Activated B cell treated with CpG ODN at 0.5 μM for 24 hours (primary cell): ENCODE measurements at regions not wholly inside any gene's neighbourhood (a gene's known extent, or its start where the extent isn't known, plus 50 kb on each side); places are given as distances from the start of the nearest gene placed in this dataset.

ENCODE experiments used
- ATAC-seq: fragments of 200-7000 bp; cut with Tn5 transposase; one replicate; pipeline ENCODE4 v1.10.0; 2021; ENCODE audit warnings: low read depth, mild to moderate bottlenecking, moderate library complexity
- CTCF ChIA-PET: fragments of 350-600 bp; sonication (Branson Sonifier 250); formaldehyde crosslinking; loops from one replicate; lab custom pipeline; 2021; ENCODE audit warnings: antibody characterized with exemption; lab: Charles Lee
- POLR2A ChIA-PET: fragments of 350-600 bp; sonication (Branson Sonifier 250); formaldehyde crosslinking; loops from one replicate; lab custom pipeline; 2021; ENCODE audit warnings: antibody characterized with exemption; lab: Charles Lee
- DNase-seq: peaks from one replicate; pipeline ENCODE4 v3.0.0; 2022
- H3K27ac Mint-ChIP-seq: one replicate; pipeline ENCODE4 v1.8.0; 2020; ENCODE audit warnings: mixed read lengths
- H3K27me3 Mint-ChIP-seq: one replicate; pipeline ENCODE4 v1.8.0; 2021; ENCODE audit warnings: mixed read lengths
- H3K36me3 Mint-ChIP-seq: one replicate; pipeline ENCODE4 v1.8.0; 2021; ENCODE audit warnings: low read depth, mixed read lengths
- H3K4me1 Mint-ChIP-seq: one replicate; pipeline ENCODE4 v1.8.0; 2021; ENCODE audit warnings: mixed read lengths
- H3K4me3 Mint-ChIP-seq: one replicate; pipeline ENCODE4 v1.8.0; 2020; ENCODE audit warnings: mild to moderate bottlenecking, mixed read lengths
- H3K9me3 Mint-ChIP-seq: one replicate; pipeline ENCODE4 v1.8.0; 2020; ENCODE audit warnings: mixed read lengths
- CTCF ChIP-seq: fragments of 200-600 bp; IDR thresholded peaks from one replicate; pipeline ENCODE4 v1.8.0; 2022; ENCODE audit warnings: antibody characterized with exemption, mild to moderate bottlenecking
- intact Hi-C: fragments of 100-400 bp; cut with micrococcal nuclease; formaldehyde crosslinking; loops from one replicate; pipeline ENCODE4 v1.15.1; 2024

- peaks cover 6% of the 10 kb centered on the region for H3K4me1 Mint-ChIP-seq
- H3K27ac Mint-ChIP-seq = no peak overlapping the region
- no peak for TF ChIP-seq CTCF
- ATAC-seq (no peak), DNase-seq (no peak)
- intact Hi-C loops = no loop called here
- peaks cover 4% of the 10 kb centered on the region for H3K27me3 Mint-ChIP-seq
- no peak overlapping the region for H3K4me3 Mint-ChIP-seq
- CTCF ChIA-PET = no interaction called here
- POLR2A ChIA-PET = interaction anchor here (0.5 to 0.7 kb wide), 2 partner anchors 23 to 55 kb away, joined by 4 to 8 read pairs; no protein-coding TSS in a partner anchor
- no peaks in the 10 kb centered on the region for H3K9me3 Mint-ChIP-seq
- no peaks in the 10 kb centered on the region for H3K36me3 Mint-ChIP-seq
Measured at GRCh38 chr6:6910734-6911295, 196.9 kb upstream of the RREB1 start.

GRCh38 chr6:6911391-6911790, 196.4 kb upstream of the RREB1 start:
- no peak for DNase-seq
- Mint-ChIP-seq H3K36me3 (no peaks in the 10 kb centered on the region), H3K9me3 (no peaks in the 10 kb centered on the region), H3K4me3 (no peak overlapping the region), H3K27ac (no peak overlapping the region), H3K27me3 (peaks cover 4% of the 10 kb centered on the region), H3K4me1 (peaks cover 11% of the 10 kb centered on the region)
- ChIA-PET POLR2A (interaction anchor here (0.5 kb wide), 1 partner anchor 23 kb away, joined by 4 read pairs; no protein-coding TSS in a partner anchor), CTCF (no interaction called here)
- intact Hi-C loops = no loop called here
- no peak for TF ChIP-seq CTCF
- no peak for ATAC-seq

DNA sequence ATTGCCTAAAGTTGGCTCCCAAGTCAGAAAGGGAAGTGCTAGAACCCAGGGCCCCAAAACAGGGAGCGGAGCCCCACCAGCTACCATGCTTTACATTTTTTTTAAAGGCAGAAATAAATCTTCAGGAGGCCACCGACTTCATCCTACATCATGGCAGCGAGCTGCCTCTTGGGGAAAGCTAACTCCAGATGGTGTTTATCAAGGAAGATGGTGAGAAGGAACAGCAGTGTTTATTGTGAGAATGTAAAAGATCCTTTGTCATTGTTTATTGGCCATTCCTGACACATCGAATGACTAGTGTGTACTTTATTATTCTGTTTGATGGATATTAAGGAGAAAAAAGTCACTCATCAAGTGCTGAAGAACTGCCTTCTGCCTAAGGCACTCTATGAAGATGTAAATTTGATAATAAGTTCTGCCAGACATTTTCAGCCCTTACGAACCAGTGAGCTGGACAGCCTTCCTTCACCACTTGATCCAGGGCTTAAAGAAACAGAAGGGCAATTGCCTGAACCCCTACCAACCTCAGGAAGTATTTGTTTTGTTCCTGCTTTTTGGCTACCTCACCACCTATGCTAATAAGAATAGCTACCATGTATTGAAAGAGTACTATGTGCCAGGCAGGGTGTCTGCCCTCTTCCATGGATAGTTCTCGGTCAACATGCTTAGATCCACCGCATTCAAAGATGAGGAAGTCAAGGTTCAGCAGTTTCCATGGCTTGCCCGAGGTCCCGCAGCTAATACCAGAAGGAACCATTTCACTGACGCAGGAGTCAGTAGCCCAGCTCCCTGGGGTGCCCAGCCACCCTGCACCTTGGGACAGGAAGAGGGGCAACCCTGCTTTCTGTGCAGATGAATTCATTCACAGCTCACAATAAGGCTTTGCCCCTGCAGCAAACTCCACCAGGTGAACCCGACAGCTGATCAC, 194.7 kb upstream of the RREB1 start:
- Mint-ChIP-seq H3K4me1 (peaks cover 11% of the 10 kb centered on the region), H3K27ac (no peak overlapping the region), H3K9me3 (no peaks in the 10 kb centered on the region), H3K36me3 (no peaks in the 10 kb centered on the region), H3K27me3 (peaks cover 4% of the 10 kb centered on the region), H3K4me3 (no peak overlapping the region)
- ChIA-PET CTCF (no interaction called here), POLR2A (no interaction called here)
- intact Hi-C loops = no loop called here
- TF ChIP-seq CTCF = no peak
- DNase-seq (no peak), ATAC-seq (no peak)

GRCh38 chr6:6915219-6915618, 192.5 kb upstream of the RREB1 start:
- CTCF ChIA-PET = no interaction called here
- intact Hi-C loops = no loop called here

More at GRCh38 chr6:6915219-6915618, 192.5 kb upstream of the RREB1 start:
- POLR2A ChIA-PET = no interaction called here
- no peak for TF ChIP-seq CTCF
- H3K36me3 Mint-ChIP-seq = no peaks in the 10 kb centered on the region
- DNase-seq = no peak
- H3K4me1 Mint-ChIP-seq = peaks cover 11% of the 10 kb centered on the region
- no peak overlapping the region for H3K4me3 Mint-ChIP-seq
- H3K9me3 Mint-ChIP-seq = no peaks in the 10 kb centered on the region
- no peak overlapping the region for H3K27ac Mint-ChIP-seq
- ATAC-seq = no peak
- H3K27me3 Mint-ChIP-seq = no peaks in the 10 kb centered on the region
